ENCODE measurements at regions not wholly inside any gene's neighbourhood (a gene's known extent, or its start where the extent isn't known, plus 50 kb on each side); places are given as distances from the start of the nearest gene placed in this dataset.
A peak's percentile ranks its signal among the peaks of the same experiment; 100 is the strongest.

GRCh38 chr18:38961880-38962279 lies 1396.3 kb upstream of the CELF4 start:
- Histone ChIP-seq H3K4ac (replicated peaks; ENCODE audit: insufficient read length, low read depth, low read length) (no peak overlapping the region), H3K4me3 (ENCODE audit: extremely low read depth in 1 of 4, insufficient read depth in 2 of 4, low read depth in 3 of 4, low read length in 4 of 4) (no peak overlapping the region), H4K8ac (ENCODE audit: extremely low read depth, insufficient read depth, low read length) (no peak overlapping the region), H3K4me2 (ENCODE audit: insufficient read depth in 1 of 2, low read depth in 2 of 2, low read length in 2 of 2) (peak overlapping the region in 1 of 2 experiments; percentile 11; a peak in 1 of 4 replicates), H3K27me3 (replicated peaks in 1 of 4; ENCODE audit: control insufficient read depth in 3 of 4, extremely low read depth in 1 of 4, insufficient read depth in 3 of 4, low read length in 3 of 4) (no peaks in the 10 kb centered on the region), H3K14ac (ENCODE audit: insufficient read length) (no peak overlapping the region), H3K18ac (ENCODE audit: extremely low read depth, low read length) (no peak overlapping the region), H2AFZ (ENCODE audit: low read length) (peak overlapping the region; percentile 71; the same call in 1 of the 2 replicates), H3K79me2 (ENCODE audit: control insufficient read depth in 1 of 2, insufficient read depth in 2 of 2, low read length in 2 of 2) (no peaks in the 10 kb centered on the region), H4K5ac (ENCODE audit: insufficient read length, low read depth, low read length) (no peak overlapping the region), H3K23ac (ENCODE audit: insufficient read length) (no peak overlapping the region), H3K23me2 (ENCODE audit: low read depth, low read length) (no peaks in the 10 kb centered on the region), H3K4me1 (replicated peaks in 1 of 4; ENCODE audit: control insufficient read depth in 3 of 4, insufficient read depth in 4 of 4, low read length in 3 of 4) (peaks cover 0 to 20% (median 7%) of the 10 kb centered on the region in 4 experiments; a peak in 5 of 7 replicates), H2BK5ac (ENCODE audit: low read depth, low read length) (no peak overlapping the region), H4K91ac (replicated peaks; ENCODE audit: insufficient read length, low read length) (no peak overlapping the region), H2AK5ac (ENCODE audit: low read depth, low read length) (no peak overlapping the region), H3K9ac (replicated peaks in 1 of 4; ENCODE audit: extremely low read depth in 1 of 4, low read depth in 3 of 4, low read length in 3 of 4) (no peak overlapping the region), H2BK15ac (ENCODE audit: low read length) (no peak overlapping the region), H2BK120ac (replicated peaks; ENCODE audit: low read depth, low read length) (no peak overlapping the region), H3K36me3 (ENCODE audit: control insufficient read depth in 2 of 4, insufficient read depth in 4 of 4, low read length in 3 of 4) (no peaks in the 10 kb centered on the region), H2BK20ac (ENCODE audit: low read length) (no peak overlapping the region), H4K20me1 (replicated peaks in 1 of 2; ENCODE audit: control insufficient read depth in 1 of 2, insufficient read depth in 2 of 2, low read length in 2 of 2) (no peaks in the 10 kb centered on the region), H3K27ac (ENCODE audit: low read depth, low read length) (no peak overlapping the region), H3K9me3 (ENCODE audit: insufficient read depth in 2 of 2, low read depth in 1 of 2, low read length in 1 of 2) (no peaks in the 10 kb centered on the region), H3K56ac (replicated peaks; ENCODE audit: insufficient read length, low read depth, low read length) (no peak overlapping the region), H3K79me1 (ENCODE audit: low read depth, low read length) (no peaks in the 10 kb centered on the region), H2BK12ac (ENCODE audit: low read depth, low read length) (no peak overlapping the region)
- FAIRE-seq, result no peak
- 64% methylated on average over 1 of the region's 1 CpG; no CpG with 5 or more reads in 1 of the 2 experiments for WGBS, 2 experiments (ENCODE audit: extremely low coverage in 1 of 2, insufficient coverage in 1 of 2, insufficient read length in 1 of 2, insufficient replicate concordance in 2 of 2, low coverage in 1 of 2, low lambda C conversion rate in 2 of 2, missing lambda C conversion rate in 1 of 2)
- no peak for DNase-seq (ENCODE audit: low read depth in 1 of 2, low spot score in 2 of 2)
- ChIA-PET CTCF (ENCODE audit: partially characterized antibody) (no interaction called here), POLR2A (ENCODE audit: partially characterized antibody) (no interaction called here)
- no peak for TF ChIP-seq SIRT6 (IDR thresholded peaks at IDR 0.05; ENCODE audit: low read length)
- no peak for TF ChIP-seq KDM4A (IDR thresholded peaks at IDR 0.05; ENCODE audit: low read depth, low read length, severe bottlenecking)
- TF ChIP-seq TAF1 (IDR thresholded peaks at IDR 0.05; ENCODE audit: low read depth, low read length), result no peak
- TF ChIP-seq POLR2A (IDR thresholded peaks at IDR 0.05; ENCODE audit: control extremely low read depth in 1 of 2, low read depth in 2 of 2, low read length in 2 of 2), result no peak
- TF ChIP-seq RNF2 (IDR thresholded peaks at IDR 0.05; ENCODE audit: borderline replicate concordance, low read depth, low read length, missing control alignments, poor library complexity, severe bottlenecking), result no peak
- no peak for TF ChIP-seq RAD21 (IDR thresholded peaks at IDR 0.05 in 1 of 2, conservative IDR thresholded peaks at IDR 0.05 in 1 of 2; ENCODE audit: low read depth in 2 of 2, low read length in 2 of 2)
- no peak for TF ChIP-seq EP300 (IDR thresholded peaks at IDR 0.05; ENCODE audit: borderline replicate concordance in 1 of 2, low read depth in 2 of 2, low read length in 2 of 2)
- no peak for TF ChIP-seq CBX5 (IDR thresholded peaks at IDR 0.05; ENCODE audit: low read depth, low read length)
- no peak for TF ChIP-seq FOSL1 (IDR thresholded peaks at IDR 0.05; ENCODE audit: insufficient read depth, low read depth, low read length)
- no peak for TF ChIP-seq JUN (IDR thresholded peaks at IDR 0.05; ENCODE audit: low read depth, low read length)
- no peak for TF ChIP-seq USF2 (IDR thresholded peaks at IDR 0.05; ENCODE audit: low read length)
- TF ChIP-seq RBBP5 (IDR thresholded peaks at IDR 0.05; ENCODE audit: borderline replicate concordance, low read depth, low read length), result no peak
- no peak for TF ChIP-seq SP2 (IDR thresholded peaks at IDR 0.05; ENCODE audit: low read length)

Measured in H1 (cell line).